ENCODE measurements at regions not wholly inside any gene's neighbourhood (a gene's known extent, or its start where the extent isn't known, plus 50 kb on each side); places are given as distances from the start of the nearest gene placed in this dataset.

DNA sequence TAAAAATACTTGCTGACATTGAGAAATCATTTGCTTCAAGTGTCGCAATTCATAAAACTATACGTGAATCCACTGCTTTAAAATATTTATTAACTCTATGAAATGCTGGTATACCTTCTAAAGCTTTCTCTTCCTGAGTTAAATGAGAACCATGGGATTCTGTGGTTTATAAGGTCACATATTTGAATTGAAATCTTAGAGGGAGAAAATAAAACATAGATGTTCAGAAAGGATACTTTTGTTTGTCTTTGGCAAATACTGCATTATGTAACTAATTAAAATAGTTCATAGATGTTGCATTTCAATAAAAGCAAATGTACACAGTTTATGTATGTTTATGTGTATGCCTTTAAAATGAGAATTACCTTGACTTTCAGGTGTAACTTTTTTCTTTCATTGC, 250.1 kb downstream of the FAM170A start:
- TF ChIP-seq EP300 (IDR thresholded peaks at IDR 0.05): no peak
- TF ChIP-seq, protein P1, sequence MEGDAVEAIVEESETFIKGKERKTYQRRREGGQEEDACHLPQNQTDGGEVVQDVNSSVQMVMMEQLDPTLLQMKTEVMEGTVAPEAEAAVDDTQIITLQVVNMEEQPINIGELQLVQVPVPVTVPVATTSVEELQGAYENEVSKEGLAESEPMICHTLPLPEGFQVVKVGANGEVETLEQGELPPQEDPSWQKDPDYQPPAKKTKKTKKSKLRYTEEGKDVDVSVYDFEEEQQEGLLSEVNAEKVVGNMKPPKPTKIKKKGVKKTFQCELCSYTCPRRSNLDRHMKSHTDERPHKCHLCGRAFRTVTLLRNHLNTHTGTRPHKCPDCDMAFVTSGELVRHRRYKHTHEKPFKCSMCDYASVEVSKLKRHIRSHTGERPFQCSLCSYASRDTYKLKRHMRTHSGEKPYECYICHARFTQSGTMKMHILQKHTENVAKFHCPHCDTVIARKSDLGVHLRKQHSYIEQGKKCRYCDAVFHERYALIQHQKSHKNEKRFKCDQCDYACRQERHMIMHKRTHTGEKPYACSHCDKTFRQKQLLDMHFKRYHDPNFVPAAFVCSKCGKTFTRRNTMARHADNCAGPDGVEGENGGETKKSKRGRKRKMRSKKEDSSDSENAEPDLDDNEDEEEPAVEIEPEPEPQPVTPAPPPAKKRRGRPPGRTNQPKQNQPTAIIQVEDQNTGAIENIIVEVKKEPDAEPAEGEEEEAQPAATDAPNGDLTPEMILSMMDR (IDR thresholded peaks at IDR 0.05): no peak
